Thyroid gland (tissue), 4 donors: ENCODE measurements at regions not wholly inside any gene's neighbourhood (a gene's known extent, or its start where the extent isn't known, plus 50 kb on each side); places are given as distances from the start of the nearest gene placed in this dataset.

Source experiments
- DNase-seq, 2 donors: peaks; one replicate each; pipeline ENCODE4 v3.0.0-alpha.2; 2019
- H3K27ac ChIP-seq, 3 donors: fragments of 200-600 bp; sonication (generic); 1 replicate in 2 of 3; 2 replicates in 1 of 3; pipeline ENCODE4 v1.5.1; 2016 to 2019; ENCODE audit warnings: mild to moderate bottlenecking in 1 of 3, moderate library complexity in 1 of 3
- H3K27me3 ChIP-seq: fragments of 200-600 bp; sonication (generic); one replicate; pipeline ENCODE4 v1.5.1; 2019
- H3K36me3 ChIP-seq, 2 donors: fragments of 200-600 bp; sonication (generic); one replicate each; pipeline ENCODE4 v1.5.1; 2016 to 2019
- H3K4me1 ChIP-seq, 2 donors: fragments of 200-600 bp; sonication (generic); one replicate each; pipeline ENCODE4 v1.5.1; 2017 to 2019
- H3K4me3 ChIP-seq, 3 donors: fragments of 200-600 bp; sonication (generic); replicated peaks in 1 of 3; 1 replicate in 2 of 3; 2 replicates in 1 of 3; pipeline ENCODE4 v1.5.1; 2016; ENCODE audit warnings: mild to moderate bottlenecking in 1 of 3
- H3K9me3 ChIP-seq: fragments of 200-600 bp; sonication (generic); one replicate; pipeline ENCODE4 v1.5.1; 2017
- POLR2A ChIP-seq, 2 donors: fragments of 450-650 bp; IDR thresholded peaks; one replicate each; pipeline ENCODE4 v1.6.1; 2017; ENCODE audit warnings: antibody characterized with exemption in 2 of 2, mild to moderate bottlenecking in 2 of 2, moderate library complexity in 1 of 2
- WGBS, 2 donors: methylation state at CpG; one replicate each; pipeline ENCODE4 v1.1.5; 2017; 5-methylcytosine and 5-hydroxymethylcytosine counted together
- intact Hi-C: fragments of 100-400 bp; cut with DNase I; formaldehyde crosslinking; loops from one replicate; pipeline ENCODE4 v1.15.1; 2023
- TF ChIP-seq, protein P1 (sequence below), 6 experiments: fragments of 200-600 bp in 3 of 6; fragments of 450-650 bp in 3 of 6; sonication (generic) in 3 of 6; IDR thresholded peaks; one replicate each; pipeline ENCODE4 v1.5.1; 2016 to 2019; ENCODE audit warnings: antibody characterized with exemption in 6 of 6, mild to moderate bottlenecking in 2 of 6, inconsistent platforms in 1 of 6, moderate library complexity in 1 of 6

DNA sequence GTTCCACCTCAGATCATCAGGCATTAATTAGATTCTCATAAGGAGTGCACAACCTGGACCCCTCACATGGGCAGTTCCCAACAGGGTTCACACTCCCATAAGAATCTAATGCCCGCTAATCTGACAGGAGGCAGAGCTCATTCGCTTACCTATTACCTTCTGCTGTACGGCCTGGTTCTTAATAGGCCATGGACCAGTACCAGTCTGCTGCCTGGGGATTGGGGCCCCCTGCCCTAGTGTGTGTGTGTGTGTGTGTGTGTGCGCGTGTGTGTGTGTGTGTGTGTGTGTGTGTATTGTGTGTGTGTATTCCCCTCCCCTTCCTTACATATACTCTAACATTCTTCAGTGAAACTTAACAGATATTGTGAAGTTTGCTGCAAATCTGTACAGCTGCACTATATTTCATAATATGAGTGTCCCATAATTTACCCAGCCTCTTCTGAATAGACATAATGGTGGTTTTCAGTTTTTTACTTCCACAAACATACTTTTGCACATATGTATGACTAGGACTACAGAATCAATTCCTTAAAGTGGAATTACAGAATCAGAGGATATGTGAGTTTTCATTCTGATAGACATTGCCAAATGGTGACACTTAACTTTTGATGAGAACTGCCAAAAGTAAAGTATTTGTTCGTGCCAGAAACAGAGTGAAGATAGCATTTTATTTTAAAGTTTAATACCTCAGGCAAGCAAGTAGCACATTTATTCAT lies 205.2 kb upstream of the EEA1 start:
- no peaks in the 10 kb centered on the region for H3K36me3 ChIP-seq
- peaks cover 0 to 8% of the 10 kb centered on the region in 2 donors for H3K4me1 ChIP-seq
- no peaks in the 10 kb centered on the region for H3K9me3 ChIP-seq
- H3K4me3 ChIP-seq, result no peak overlapping the region
- TF ChIP-seq POLR2A (IDR thresholded peaks at IDR 0.05), result no peak
- TF ChIP-seq, protein P1, sequence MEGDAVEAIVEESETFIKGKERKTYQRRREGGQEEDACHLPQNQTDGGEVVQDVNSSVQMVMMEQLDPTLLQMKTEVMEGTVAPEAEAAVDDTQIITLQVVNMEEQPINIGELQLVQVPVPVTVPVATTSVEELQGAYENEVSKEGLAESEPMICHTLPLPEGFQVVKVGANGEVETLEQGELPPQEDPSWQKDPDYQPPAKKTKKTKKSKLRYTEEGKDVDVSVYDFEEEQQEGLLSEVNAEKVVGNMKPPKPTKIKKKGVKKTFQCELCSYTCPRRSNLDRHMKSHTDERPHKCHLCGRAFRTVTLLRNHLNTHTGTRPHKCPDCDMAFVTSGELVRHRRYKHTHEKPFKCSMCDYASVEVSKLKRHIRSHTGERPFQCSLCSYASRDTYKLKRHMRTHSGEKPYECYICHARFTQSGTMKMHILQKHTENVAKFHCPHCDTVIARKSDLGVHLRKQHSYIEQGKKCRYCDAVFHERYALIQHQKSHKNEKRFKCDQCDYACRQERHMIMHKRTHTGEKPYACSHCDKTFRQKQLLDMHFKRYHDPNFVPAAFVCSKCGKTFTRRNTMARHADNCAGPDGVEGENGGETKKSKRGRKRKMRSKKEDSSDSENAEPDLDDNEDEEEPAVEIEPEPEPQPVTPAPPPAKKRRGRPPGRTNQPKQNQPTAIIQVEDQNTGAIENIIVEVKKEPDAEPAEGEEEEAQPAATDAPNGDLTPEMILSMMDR (IDR thresholded peaks at IDR 0.05), result no peak
- no peaks in the 10 kb centered on the region for H3K27me3 ChIP-seq
- no peak for DNase-seq
- intact Hi-C loops, result no loop called here
- 76 to 93% methylated on average over 5 to 6 of the region's 6 CpGs for WGBS, 2 donors
- no peak overlapping the region for H3K27ac ChIP-seq

DNA sequence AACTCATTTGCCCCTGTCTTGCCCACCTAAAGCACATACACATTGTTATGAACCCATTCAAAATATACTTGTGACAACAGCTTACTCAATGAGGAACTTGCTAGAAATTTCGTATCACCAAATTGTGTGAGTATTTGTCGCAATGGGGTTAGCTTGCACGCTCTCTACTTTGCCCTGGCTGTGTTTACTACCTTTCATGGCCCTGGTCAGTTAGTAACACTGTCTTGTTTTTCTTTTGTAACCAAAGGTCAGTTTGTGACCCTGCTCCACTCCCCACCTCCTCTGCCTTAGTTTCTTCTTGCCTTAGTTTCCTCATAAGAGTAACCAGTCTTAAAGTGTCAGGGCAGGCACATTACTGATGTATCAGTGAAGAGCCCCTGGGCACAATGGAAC lies 205.8 kb upstream of the EEA1 start:
- 93 to 97% methylated on average over 3 of the region's 3 CpGs for WGBS, 2 donors
- Histone ChIP-seq H3K4me3 (no peak overlapping the region), H3K36me3 (no peaks in the 10 kb centered on the region), H3K4me1 (peaks cover 0 to 8% of the 10 kb centered on the region in 2 donors), H3K27me3 (no peaks in the 10 kb centered on the region), H3K27ac (no peak overlapping the region), H3K9me3 (no peaks in the 10 kb centered on the region)
- TF ChIP-seq, protein P1 (IDR thresholded peaks at IDR 0.05), result no peak
- no peak for TF ChIP-seq POLR2A (IDR thresholded peaks at IDR 0.05)
- DNase-seq, result no peak
- intact Hi-C loops, result no loop called here

DNA sequence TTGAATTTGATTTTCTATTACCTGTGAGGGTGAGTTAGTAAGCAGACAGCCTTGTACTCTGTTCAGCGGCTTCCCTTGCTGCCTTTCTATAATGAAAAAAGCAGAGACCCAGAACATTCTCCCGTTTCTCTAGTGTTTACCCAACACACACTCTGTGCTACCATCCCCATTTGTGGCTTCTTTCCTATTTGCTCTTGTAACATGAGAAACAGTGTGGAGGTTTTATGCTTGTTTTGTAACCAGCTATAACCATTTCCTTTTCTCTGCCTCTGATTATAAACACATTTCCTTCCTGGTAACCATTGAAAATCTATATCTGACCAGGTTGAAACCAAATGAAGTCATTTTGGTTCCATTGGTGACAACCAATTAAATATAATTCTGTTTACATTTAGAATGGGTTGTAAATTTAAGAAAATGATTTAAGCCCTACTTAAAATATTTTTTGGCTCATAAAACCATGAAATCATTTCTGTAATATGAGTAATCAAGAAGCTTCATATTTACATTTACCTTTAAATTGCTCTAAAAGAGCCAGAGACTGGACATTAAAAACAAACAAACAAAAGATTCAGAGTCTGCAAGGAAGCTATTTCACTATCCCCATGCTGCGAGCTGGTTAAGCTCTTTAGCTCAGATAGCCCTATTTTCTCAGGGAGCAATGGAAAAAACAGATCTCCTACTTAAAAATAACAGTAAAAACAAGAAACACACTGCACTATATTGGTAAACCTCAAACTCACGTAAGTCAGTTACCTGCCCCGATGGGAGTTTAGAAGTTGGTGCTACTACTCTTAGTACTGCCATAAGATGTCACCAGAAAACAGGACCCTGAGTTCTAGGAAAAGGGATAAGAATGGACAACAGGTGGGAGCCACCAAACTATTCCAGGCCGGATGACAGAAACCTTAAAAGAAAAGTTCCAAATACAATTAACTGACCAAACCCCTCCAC lies 206.5 kb upstream of the EEA1 start:
- 72 to 75% methylated on average over 6 of the region's 6 CpGs for whole genome bisulfite sequencing, 2 donors
- Histone ChIP-seq H3K9me3 (no peaks in the 10 kb centered on the region), H3K36me3 (no peaks in the 10 kb centered on the region), H3K27me3 (no peaks in the 10 kb centered on the region), H3K27ac (no peak overlapping the region), H3K4me3 (no peak overlapping the region), H3K4me1 (peaks cover 0 to 8% of the 10 kb centered on the region in 2 donors)
- TF ChIP-seq, protein P1 (IDR thresholded peaks at IDR 0.05), result no peak
- TF ChIP-seq POLR2A (IDR thresholded peaks at IDR 0.05), result no peak
- intact Hi-C loops, result no loop called here
- no peak for DNase-seq

DNA sequence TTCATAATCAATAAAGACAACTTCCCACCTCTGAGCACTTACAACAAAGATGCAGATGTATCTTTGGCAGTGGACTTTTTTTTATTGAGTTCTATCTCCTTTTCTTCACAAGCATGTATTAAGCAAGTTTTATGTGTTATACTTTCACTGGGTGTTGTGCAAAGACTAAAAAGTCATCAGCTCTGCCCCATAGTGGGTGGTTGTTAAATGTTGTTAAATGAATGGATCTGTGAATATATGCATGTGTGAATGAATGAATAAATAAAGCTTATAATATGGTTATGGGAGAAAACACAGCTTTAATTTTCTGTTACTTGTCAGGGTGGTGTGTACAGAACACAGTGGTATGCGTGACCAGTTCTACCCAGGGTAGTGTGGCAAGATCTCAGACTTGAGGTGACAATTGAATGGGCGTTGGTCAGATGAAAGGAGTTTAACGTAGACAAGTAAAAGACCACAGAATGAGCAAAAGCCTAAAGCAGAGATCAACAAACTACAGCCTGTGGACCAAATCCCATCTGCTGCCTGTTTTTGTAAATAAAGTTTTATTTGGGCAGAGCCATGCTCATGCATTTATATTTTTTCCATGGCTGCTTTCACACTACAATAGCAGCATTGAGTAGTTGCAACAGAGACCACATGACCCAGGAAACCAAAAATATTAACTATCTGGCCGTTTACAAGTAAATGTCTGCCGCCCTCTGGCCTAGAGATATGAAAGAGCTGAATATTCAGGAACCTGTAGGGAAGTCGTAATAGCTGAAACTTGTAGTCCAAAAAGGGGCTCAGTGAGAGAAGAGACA lies 207.4 kb upstream of the EEA1 start:
- H3K9me3 ChIP-seq, result no peaks in the 10 kb centered on the region
- no peak overlapping the region for H3K4me3 ChIP-seq
- intact Hi-C loops, result no loop called here
- no peaks in the 10 kb centered on the region for H3K36me3 ChIP-seq
- TF ChIP-seq, protein P1 (IDR thresholded peaks at IDR 0.05), result no peak
- no peak for TF ChIP-seq POLR2A (IDR thresholded peaks at IDR 0.05)
- no peak for DNase-seq
- H3K4me1 ChIP-seq, result peaks cover 0 to 8% of the 10 kb centered on the region in 2 donors
- H3K27ac ChIP-seq, result no peak overlapping the region
- H3K27me3 ChIP-seq, result no peaks in the 10 kb centered on the region
- 92 to 94% methylated on average over 6 of the region's 6 CpGs for WGBS, 2 donors
